Endothelial cell of umbilical vein (primary cell): ENCODE measurements at regions not wholly inside any gene's neighbourhood (a gene's known extent, or its start where the extent isn't known, plus 50 kb on each side); places are given as distances from the start of the nearest gene placed in this dataset.

Experiments used
- BruUV-seq: library from RNA; stranded (reverse); fragments of 400-500 nt; replicated peaks from 2 replicates; lab custom pipeline; 2021; lab: Mats Ljungman, UMichigan
- CTCF ChIA-PET: fragments of 300-600, 350-600 bp; sonication (Branson Sonifier 250); formaldehyde crosslinking; loops from one replicate; lab custom pipeline; 2021; ENCODE audit warnings: antibody characterized with exemption, inconsistent platforms; lab: Charles Lee
- POLR2A ChIA-PET: fragments of 300-600, 350-600 bp; sonication (Branson Sonifier 250); formaldehyde crosslinking; loops from one replicate; lab custom pipeline; 2021; ENCODE audit warnings: antibody characterized with exemption, inconsistent platforms; lab: Charles Lee
- DNase-seq: peaks from one replicate; pipeline ENCODE4 v3.0.0-alpha.2; 2011; ENCODE audit warnings: low read depth, low spot score
- FAIRE-seq: peaks from 2 replicates; lab custom pipeline; 2011; peaks lifted over from hg19 to GRCh38; lab: Jason Lieb, UNC
- H2AFZ ChIP-seq: 2 replicates; pipeline ENCODE4 v1.6.0; 2012; ENCODE audit warnings: low read depth, low read length, control low read depth, inconsistent platforms
- H3K27ac ChIP-seq: 2 replicates; pipeline ENCODE4 v1.5.1; 2011; ENCODE audit warnings: low read depth, mild to moderate bottlenecking, control low read depth, low read length, moderate library complexity; ENCODE audit not compliant: insufficient read depth
- H3K27me3 ChIP-seq, 2 experiments: 2 replicates each; pipeline versions ENCODE4 v1.6.0 to v1.6.1; 2011; ENCODE audit warnings: low read length in 2 of 2, mixed read lengths in 1 of 2; ENCODE audit not compliant: control insufficient read depth in 2 of 2, insufficient read depth in 2 of 2
- H3K36me3 ChIP-seq, 2 experiments: 2 replicates in 1 of 2; 3 replicates in 1 of 2; pipeline ENCODE4 v1.5.1; 2011; ENCODE audit warnings: low read length in 2 of 2, mild to moderate bottlenecking in 1 of 2, moderate library complexity in 1 of 2; ENCODE audit not compliant: control insufficient read depth in 2 of 2, insufficient read depth in 2 of 2; ENCODE audit errors: extremely low read depth in 1 of 2
- H3K4me1 ChIP-seq: 3 replicates; pipeline ENCODE4 v1.5.1; 2011; ENCODE audit warnings: mild to moderate bottlenecking, low read length; ENCODE audit not compliant: control insufficient read depth, insufficient read depth; ENCODE audit errors: extremely low read depth
- H3K4me2 ChIP-seq: 2 replicates; pipeline ENCODE4 v1.6.1; 2011; ENCODE audit warnings: low read length, control low read depth, mixed read lengths; ENCODE audit not compliant: insufficient read depth
- H3K4me3 ChIP-seq, 3 experiments: fragments of 200-600 bp in 1 of 3; sonication (generic), shearing (Covaris generic) in 1 of 3; replicated peaks in 1 of 3; 2 replicates each; pipeline ENCODE4 v1.5.1; 2011 to 2016; ENCODE audit warnings: control low read depth in 3 of 3, low read length in 3 of 3, mild to moderate bottlenecking in 2 of 3, inconsistent platforms in 1 of 3, low read depth in 1 of 3, moderate library complexity in 1 of 3; ENCODE audit not compliant: insufficient read depth in 1 of 3
- H3K79me2 ChIP-seq: 2 replicates; pipeline ENCODE4 v1.6.0; 2012; ENCODE audit warnings: low read length, inconsistent platforms; ENCODE audit not compliant: control insufficient read depth, insufficient read depth
- H3K9ac ChIP-seq: replicated peaks from 2 replicates; pipeline ENCODE3; 2011; ENCODE audit warnings: low read length, control low read depth; ENCODE audit not compliant: insufficient read depth; ENCODE audit errors: extremely low read depth
- H3K9me1 ChIP-seq: replicated peaks from 3 replicates; pipeline ENCODE4 v1.6.0; 2011; ENCODE audit warnings: mild to moderate bottlenecking, low read length; ENCODE audit not compliant: control insufficient read depth, insufficient read depth; ENCODE audit errors: extremely low read depth
- H3K9me3 ChIP-seq: replicated peaks from 2 replicates; pipeline ENCODE4 v1.5.1; 2012; ENCODE audit warnings: low read length, inconsistent platforms; ENCODE audit not compliant: control insufficient read depth, insufficient read depth
- H4K20me1 ChIP-seq: replicated peaks from 2 replicates; pipeline ENCODE3; 2011; ENCODE audit warnings: mild to moderate bottlenecking, low read length; ENCODE audit not compliant: control insufficient read depth, insufficient read depth; ENCODE audit errors: extremely low read depth
- EZH2 ChIP-seq: IDR thresholded peaks from 2 replicates; pipeline ENCODE4 v1.6.1; 2012; ENCODE audit warnings: borderline replicate concordance, low read depth, mild to moderate bottlenecking, moderate library complexity, low read length, inconsistent platforms; ENCODE audit not compliant: severe bottlenecking
- FOS ChIP-seq: IDR thresholded peaks from 2 replicates; pipeline ENCODE4 v1.6.1; 2011; ENCODE audit warnings: mild to moderate bottlenecking, low read length, moderate library complexity, borderline replicate concordance; ENCODE audit not compliant: insufficient read depth
- GATA2 ChIP-seq: IDR thresholded peaks from 2 replicates; pipeline ENCODE4 v1.7.0; 2011; ENCODE audit warnings: low read depth, mild to moderate bottlenecking, moderate library complexity, mixed read lengths, low read length; ENCODE audit not compliant: insufficient read length, insufficient read depth
- JUN ChIP-seq: IDR thresholded peaks from 2 replicates; pipeline ENCODE4 v1.6.1; 2011; ENCODE audit warnings: borderline replicate concordance, low read depth; ENCODE audit not compliant: insufficient read length, insufficient read depth
- MAX ChIP-seq: IDR thresholded peaks from 2 replicates; pipeline ENCODE4 v1.6.1; 2011; ENCODE audit not compliant: insufficient read depth, insufficient read length
- MYC ChIP-seq: IDR thresholded peaks from one replicate; pipeline ENCODE4 v1.6.1; 2011; ENCODE audit warnings: mild to moderate bottlenecking, low read depth, low read length
- POLR2A ChIP-seq: IDR thresholded peaks from 2 replicates; pipeline ENCODE4 v1.6.1; 2012; ENCODE audit warnings: low read depth, mild to moderate bottlenecking, control low read depth, low read length
- POLR2AphosphoS5 ChIP-seq: IDR thresholded peaks from 2 replicates; pipeline ENCODE4 v1.6.1; 2012; ENCODE audit warnings: low read depth, mild to moderate bottlenecking, control low read depth, low read length, moderate library complexity; ENCODE audit not compliant: insufficient read depth
- dilution Hi-C: fragments of 300-500 bp; cut with MboI; formaldehyde crosslinking; loops from one replicate; pipeline ENCODE4 v1.15.0; 2019; ENCODE audit warnings: low sequenced_read_pairs; ENCODE audit not compliant: extremely low pct_ligation_motif_present
- intact Hi-C: fragments of 100-400 bp; cut with micrococcal nuclease; formaldehyde crosslinking; loops from one replicate; pipeline ENCODE4 v1.10.0; 2022
- TF ChIP-seq, protein P1 (sequence below), 2 donors: IDR thresholded peaks; 1 replicate in 1 of 2; 2 replicates in 1 of 2; pipeline ENCODE4 v1.5.1; 2011; ENCODE audit warnings: low read length in 2 of 2, mild to moderate bottlenecking in 2 of 2, moderate library complexity in 2 of 2, control low read depth in 1 of 2, inconsistent platforms in 1 of 2, low read depth in 1 of 2; ENCODE audit not compliant: insufficient read depth in 1 of 2; ENCODE audit errors: extremely low read depth in 1 of 2

GRCh38 chrX:69215161-69215875 is 50.1 kb upstream of the PJA1 start:
- intact Hi-C loops, result no loop called here
- DNase-seq, result no peak
- no peak for FAIRE-seq
- no peak overlapping the region for H3K27ac ChIP-seq
- H3K4me3 ChIP-seq, result no peak overlapping the region
- no peaks in the 10 kb centered on the region for H4K20me1 ChIP-seq
- no peak overlapping the region for H3K9ac ChIP-seq
- no TSS peak for BruUV-seq
- no peaks in the 10 kb centered on the region for H3K9me3 ChIP-seq
- ChIA-PET POLR2A (no interaction called here), CTCF (interaction anchor here (0.8 kb wide), 1 partner anchor 387 kb away, joined by 3 read pairs; no protein-coding TSS in a partner anchor)
- no peaks in the 10 kb centered on the region for H3K79me2 ChIP-seq
- H3K27me3 ChIP-seq, result no peaks in the 10 kb centered on the region
- H3K9me1 ChIP-seq, result no peaks in the 10 kb centered on the region
- no peaks in the 10 kb centered on the region for H3K4me1 ChIP-seq
- H3K4me2 ChIP-seq, result no peak overlapping the region
- no peak for TF ChIP-seq MYC
- TF ChIP-seq POLR2AphosphoS5, result no peak
- no peak for TF ChIP-seq MAX
- no peak for TF ChIP-seq GATA2
- TF ChIP-seq, protein P1, sequence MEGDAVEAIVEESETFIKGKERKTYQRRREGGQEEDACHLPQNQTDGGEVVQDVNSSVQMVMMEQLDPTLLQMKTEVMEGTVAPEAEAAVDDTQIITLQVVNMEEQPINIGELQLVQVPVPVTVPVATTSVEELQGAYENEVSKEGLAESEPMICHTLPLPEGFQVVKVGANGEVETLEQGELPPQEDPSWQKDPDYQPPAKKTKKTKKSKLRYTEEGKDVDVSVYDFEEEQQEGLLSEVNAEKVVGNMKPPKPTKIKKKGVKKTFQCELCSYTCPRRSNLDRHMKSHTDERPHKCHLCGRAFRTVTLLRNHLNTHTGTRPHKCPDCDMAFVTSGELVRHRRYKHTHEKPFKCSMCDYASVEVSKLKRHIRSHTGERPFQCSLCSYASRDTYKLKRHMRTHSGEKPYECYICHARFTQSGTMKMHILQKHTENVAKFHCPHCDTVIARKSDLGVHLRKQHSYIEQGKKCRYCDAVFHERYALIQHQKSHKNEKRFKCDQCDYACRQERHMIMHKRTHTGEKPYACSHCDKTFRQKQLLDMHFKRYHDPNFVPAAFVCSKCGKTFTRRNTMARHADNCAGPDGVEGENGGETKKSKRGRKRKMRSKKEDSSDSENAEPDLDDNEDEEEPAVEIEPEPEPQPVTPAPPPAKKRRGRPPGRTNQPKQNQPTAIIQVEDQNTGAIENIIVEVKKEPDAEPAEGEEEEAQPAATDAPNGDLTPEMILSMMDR (IDR thresholded peaks at IDR 0.05; ENCODE audit: extremely low read depth in 1 of 2, insufficient read depth in 1 of 2, low read depth in 1 of 2, low read length in 2 of 2), result no peak
- TF ChIP-seq JUN, result no peak
- TF ChIP-seq FOS, result no peak
- TF ChIP-seq POLR2A, result no peak
- TF ChIP-seq EZH2, result no peak
- dilution Hi-C loops, result no loop called here
- no peaks in the 10 kb centered on the region for H3K36me3 ChIP-seq
- no peak overlapping the region for H2AFZ ChIP-seq
